ENCODE measurements at regions not wholly inside any gene's neighbourhood (a gene's known extent, or its start where the extent isn't known, plus 50 kb on each side); places are given as distances from the start of the nearest gene placed in this dataset.
A peak's percentile ranks its signal among the peaks of the same experiment; 100 is the strongest.
"Not testable (repeated sequence)": the region's sequence is repeated elsewhere in the genome, so short reads cannot be mapped to it uniquely, and the experiment has no call there.

- intact Hi-C loops (cut with micrococcal nuclease): no loop called here
- ATAC-seq (peak; percentile 35), DNase-seq (no peak)
These were observed 50.2 kb upstream of the SLC35C1 start for GRCh38 chr11:45754741-45755140.

DNA sequence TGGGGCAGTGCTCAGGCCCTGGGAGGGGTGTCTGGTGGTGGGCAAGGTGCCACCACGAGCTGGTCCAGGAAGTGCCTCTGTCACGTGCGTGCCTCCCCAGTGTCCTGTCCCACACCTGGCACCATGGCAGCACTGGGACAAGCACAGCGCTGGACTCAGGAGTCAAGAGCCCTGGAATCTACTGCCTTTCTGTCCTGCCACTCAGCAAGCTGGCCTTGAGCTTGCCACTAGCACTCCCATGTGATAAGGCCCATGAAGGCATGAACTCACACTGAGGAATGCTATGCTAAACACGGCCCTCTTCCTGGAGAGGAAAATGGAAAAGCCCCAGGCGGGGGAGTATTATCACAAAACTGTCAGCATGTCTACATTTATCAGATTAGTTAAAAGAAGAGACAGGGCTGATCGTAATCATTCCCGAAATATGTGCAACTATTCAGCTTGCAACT is 50.7 kb upstream of the SLC35C1 start:
- intact Hi-C loops (cut with micrococcal nuclease): no loop called here
- ATAC-seq: peak; percentile 96
- peak; percentile 84 for DNase-seq

DNA sequence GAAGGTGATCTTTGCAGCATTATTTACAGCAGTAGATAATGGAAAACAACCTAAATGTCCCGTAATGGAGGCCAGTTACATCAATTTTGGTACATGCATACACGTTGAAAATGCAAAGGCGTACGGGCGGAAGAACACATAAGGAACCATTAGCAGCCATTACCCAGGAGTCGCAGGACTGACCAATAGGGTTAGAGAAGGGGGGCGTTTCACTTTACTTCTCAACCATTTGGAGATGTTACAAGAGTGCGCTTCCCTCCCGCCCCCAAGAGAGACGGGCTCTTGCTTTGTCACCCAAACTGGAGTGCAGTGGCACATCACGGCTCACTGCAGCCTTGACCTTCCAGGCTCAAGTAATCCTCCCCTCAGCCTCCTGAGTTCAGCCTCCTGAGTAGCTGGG is 52.8 kb upstream of the SLC35C1 start:
- DNase-seq: no peak
- intact Hi-C loops (cut with micrococcal nuclease): no loop called here
- no peak for ATAC-seq

DNA sequence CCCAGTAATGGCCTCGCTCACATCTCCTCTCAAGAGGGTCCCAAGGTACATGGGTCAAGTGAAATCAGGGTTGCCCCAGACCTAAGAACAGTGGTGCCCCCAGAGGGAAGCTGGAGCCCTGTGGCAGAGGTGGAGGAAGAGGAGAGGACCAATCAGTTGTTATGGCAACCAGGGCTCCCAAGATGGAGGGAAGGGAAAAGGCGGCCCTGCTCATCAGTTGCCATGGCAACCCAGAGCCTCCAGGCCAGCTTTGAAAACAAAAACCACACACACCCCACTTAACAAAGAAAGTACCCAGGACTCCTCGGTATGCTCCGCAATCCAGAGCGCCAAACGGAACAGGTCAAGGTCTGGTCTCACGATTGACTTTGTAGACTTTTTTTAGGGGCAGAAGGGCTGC is 53.5 kb upstream of the SLC35C1 start:
- ATAC-seq (no peak), DNase-seq (no peak)
- intact Hi-C loops (cut with micrococcal nuclease): no loop called here

- ATAC-seq (no peak), DNase-seq (no peak)
- intact Hi-C loops (cut with micrococcal nuclease): no loop called here
These were observed 54.5 kb upstream of the SLC35C1 start for GRCh38 chr11:45750439-45750838.

GRCh38 chr11:45748801-45749200 is 56.1 kb upstream of the SLC35C1 start:
- ATAC-seq (no peak), DNase-seq (no peak)
- intact Hi-C loops (cut with micrococcal nuclease): no loop called here

DNA sequence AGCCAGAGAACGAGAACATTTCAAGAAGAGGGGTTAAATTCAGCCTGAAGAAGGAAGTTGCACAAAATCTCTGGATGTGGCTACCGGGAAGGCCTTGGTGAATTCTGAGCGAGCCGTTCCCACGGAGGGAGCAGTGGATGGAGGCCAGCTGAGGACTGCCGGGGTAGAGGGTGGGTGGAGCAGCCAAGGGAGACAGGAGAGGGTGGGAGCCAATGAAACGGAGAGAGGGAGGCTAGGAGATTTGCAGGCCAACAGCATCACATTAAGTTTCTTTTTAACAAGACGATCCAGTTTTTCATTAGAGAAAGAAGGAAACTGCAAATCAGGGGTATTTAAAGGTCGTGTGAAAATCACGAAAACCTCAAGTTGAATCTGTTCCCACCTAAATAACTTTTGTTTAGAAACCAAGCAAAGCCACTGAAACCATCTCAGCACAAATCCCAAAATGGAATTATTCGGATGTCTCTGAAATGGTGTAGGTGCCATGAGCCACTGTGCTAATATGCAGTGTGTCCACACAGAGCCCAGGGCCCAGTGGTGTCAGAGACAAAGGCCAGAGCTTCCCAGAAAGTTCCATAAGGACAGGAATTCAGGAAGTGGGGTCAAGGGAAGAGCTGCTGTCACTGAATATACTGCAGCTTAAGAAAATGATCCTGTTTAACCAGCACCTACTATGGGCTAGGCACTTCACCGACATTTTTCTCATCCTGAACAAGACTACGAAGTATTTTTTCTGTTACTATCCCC is 59.7 kb upstream of the SLC35C1 start:
- DNase-seq: peak; percentile 78
- ATAC-seq: peak; percentile 93
- intact Hi-C loops (cut with micrococcal nuclease): no loop called here

- ATAC-seq: no peak
- no peak for DNase-seq
- intact Hi-C loops (cut with micrococcal nuclease): no loop called here
These were observed 61.1 kb upstream of the SLC35C1 start for GRCh38 chr11:45743556-45744468.

- intact Hi-C loops (cut with micrococcal nuclease): no loop called here
- no peak for ATAC-seq
- DNase-seq: no peak
These were observed 63.4 kb upstream of the SLC35C1 start for GRCh38 chr11:45741582-45741981.

GRCh38 chr11:45741032-45741431 is 63.9 kb upstream of the SLC35C1 start:
- DNase-seq (no peak), ATAC-seq (peak; percentile 71)
- intact Hi-C loops (cut with micrococcal nuclease): no loop called here

- intact Hi-C loops (cut with micrococcal nuclease): no loop called here
- no peak for ATAC-seq
- DNase-seq: no peak
These were observed 65.1 kb upstream of the SLC35C1 start for GRCh38 chr11:45739866-45740265.

DNA sequence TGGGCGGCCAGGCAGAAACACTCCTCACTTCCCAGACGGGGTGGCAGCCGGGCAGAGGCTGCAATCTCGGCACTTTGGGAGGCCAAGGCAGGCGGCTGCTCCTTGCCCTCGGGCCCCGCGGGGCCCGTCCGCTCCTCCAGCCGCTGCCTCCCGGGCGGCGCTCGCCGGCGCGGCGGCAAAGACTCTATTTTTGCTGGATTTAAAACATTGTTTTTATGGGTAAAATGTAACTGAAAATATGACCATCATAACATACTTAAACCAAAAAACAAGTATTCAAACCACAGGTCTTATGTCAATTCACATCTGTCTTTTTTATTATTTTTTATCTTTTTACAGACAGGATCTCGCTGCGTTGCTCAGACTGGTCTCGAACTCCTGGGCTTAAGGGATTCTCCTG is 65.9 kb upstream of the SLC35C1 start:
- ATAC-seq; intact Hi-C loops (cut with micrococcal nuclease); DNase-seq: not testable (repeated sequence)

DNA sequence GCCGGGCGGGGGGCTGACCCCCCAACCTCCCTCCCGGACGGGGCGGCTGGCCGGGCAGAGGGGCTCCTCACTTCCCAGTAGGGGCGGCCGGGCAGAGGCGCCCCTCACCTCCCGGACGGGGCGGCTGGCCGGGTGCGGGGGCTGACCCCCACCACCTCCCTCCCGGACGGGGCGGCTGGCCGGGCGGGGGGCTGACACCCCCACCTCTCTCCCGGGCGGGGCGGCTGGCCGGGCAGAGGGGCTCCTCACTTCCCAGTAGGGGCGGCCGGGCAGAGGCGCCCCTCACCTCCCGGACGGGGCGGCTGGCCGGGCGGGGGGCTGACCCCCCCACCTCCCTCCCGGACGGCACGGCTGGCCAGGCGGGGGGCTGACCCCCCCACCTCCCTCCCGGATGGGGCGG is 66.8 kb upstream of the SLC35C1 start:
- DNase-seq; intact Hi-C loops (cut with micrococcal nuclease); ATAC-seq: not testable (repeated sequence)

DNA sequence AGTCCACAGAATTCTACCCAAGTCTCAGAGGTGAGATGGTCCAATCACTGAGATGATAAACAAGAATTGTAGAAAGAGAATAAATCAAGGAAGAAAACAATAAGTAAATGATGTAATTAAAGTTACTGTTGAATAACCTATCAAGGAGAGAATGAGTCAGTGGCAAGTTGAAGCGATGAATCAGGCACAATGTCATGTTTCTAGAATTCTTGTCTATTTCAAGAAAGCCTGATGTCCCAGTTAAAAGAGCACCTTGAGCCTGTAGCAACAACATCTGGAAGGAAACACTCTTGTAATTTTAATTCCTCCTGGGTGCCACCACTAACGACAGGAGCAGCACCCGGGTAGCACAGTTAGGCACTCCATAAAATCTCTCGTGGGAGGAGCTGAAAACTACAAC is 67.9 kb upstream of the SLC35C1 start:
- ATAC-seq (no peak), DNase-seq (no peak)

DNA sequence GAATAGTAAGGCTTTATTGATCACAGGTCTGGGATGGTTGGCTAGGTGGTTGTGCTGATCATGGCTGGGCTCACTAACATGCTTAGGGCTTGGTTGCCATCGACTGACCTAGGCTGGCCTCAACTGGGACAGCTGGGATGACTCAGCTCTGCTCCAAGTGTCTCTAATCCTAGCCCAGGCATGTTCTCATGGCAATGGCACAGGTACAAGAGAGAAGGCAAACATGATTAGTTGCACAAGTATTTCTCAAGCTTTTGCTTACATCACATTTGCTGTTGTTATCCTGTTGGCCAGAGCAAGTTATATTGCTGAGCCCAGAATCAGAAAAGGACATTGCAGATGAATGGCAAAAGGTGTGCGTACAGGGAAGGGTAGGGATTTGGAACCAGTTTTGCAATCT is 68.5 kb upstream of the SLC35C1 start:
- DNase-seq: no peak
- intact Hi-C loops (cut with micrococcal nuclease): no loop called here
- peak; percentile 80 for ATAC-seq

More for the DNA sequence above, 67.9 kb upstream of the SLC35C1 start:
- intact Hi-C loops (cut with micrococcal nuclease): no loop called here

GRCh38 chr11:45733176-45733575 is 67.8 kb upstream of the CHST1 start:
- ATAC-seq: no peak
- no peak for DNase-seq
- intact Hi-C loops (cut with micrococcal nuclease): no loop called here

- intact Hi-C loops (cut with micrococcal nuclease): no loop called here
- no peak for DNase-seq
- no peak for ATAC-seq
These were observed 66.9 kb upstream of the CHST1 start for GRCh38 chr11:45732343-45732742.

GRCh38 chr11:45731171-45731570 is 65.7 kb upstream of the CHST1 start:
- intact Hi-C loops (cut with micrococcal nuclease); ATAC-seq; DNase-seq: not testable (repeated sequence)

- DNase-seq (no peak), ATAC-seq (no peak)
- intact Hi-C loops (cut with micrococcal nuclease): no loop called here
These were observed 64.6 kb upstream of the CHST1 start for GRCh38 chr11:45730014-45730413.

GRCh38 chr11:45726493-45727054 is 61.2 kb upstream of the CHST1 start:
- ATAC-seq (no peak), DNase-seq (no peak)
- intact Hi-C loops (cut with micrococcal nuclease): no loop called here

All from left ventricle myocardium superior (tissue), 1 donor.